CD4-positive, alpha-beta T cell treated with Interleukin-4 for 4 hours (primary cell): ENCODE measurements at regions not wholly inside any gene's neighbourhood (a gene's known extent, or its start where the extent isn't known, plus 50 kb on each side); places are given as distances from the start of the nearest gene placed in this dataset.
"Not testable (repeated sequence)": the region's sequence is repeated elsewhere in the genome, so short reads cannot be mapped to it uniquely, and the experiment has no call there.

Experiments used
- DNase-seq: peaks from one replicate; pipeline ENCODE4 v3.0.0-alpha.2; 2020

DNA sequence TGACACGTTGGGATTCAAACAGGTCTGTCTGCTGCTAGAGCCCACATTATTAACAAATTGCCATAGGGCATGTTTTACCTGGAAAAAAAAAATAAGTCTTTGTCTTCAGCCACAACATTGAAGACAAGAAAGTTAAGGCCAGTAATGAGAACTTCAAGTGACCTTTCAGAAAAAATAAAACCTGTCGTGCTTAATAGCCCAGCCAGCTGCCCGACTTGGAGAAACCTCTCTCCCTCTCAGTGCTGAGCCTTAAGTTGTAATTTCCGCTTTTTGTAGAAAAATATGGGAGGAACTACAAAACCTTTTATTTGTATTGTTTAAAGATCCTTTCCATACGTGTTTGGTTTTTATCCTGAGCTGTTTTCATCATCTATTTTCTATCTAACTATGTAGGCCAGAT, 454.3 kb upstream of the SLITRK6 start:
- DNase-seq = not testable (repeated sequence)

DNA sequence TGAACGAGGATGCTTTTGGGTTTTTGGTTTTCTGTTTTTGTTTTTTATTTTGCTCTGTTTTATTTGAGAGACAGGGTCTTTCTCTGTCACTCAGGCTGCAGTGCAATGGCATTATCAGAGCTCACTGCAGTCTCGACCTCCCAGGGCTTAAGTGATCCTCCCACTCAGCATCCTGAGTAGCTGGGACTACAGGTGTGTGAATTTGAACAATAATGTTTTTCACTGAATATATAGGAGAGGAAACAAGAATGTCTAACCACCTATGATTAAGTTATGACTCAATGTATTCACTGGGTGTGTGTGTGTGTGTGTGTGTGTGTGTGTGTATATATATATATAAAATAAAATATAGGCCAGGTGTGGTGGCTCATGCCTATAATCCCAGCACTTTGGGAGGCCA, 456.6 kb upstream of the SLITRK6 start:
- not testable (repeated sequence) for DNase-seq

DNA sequence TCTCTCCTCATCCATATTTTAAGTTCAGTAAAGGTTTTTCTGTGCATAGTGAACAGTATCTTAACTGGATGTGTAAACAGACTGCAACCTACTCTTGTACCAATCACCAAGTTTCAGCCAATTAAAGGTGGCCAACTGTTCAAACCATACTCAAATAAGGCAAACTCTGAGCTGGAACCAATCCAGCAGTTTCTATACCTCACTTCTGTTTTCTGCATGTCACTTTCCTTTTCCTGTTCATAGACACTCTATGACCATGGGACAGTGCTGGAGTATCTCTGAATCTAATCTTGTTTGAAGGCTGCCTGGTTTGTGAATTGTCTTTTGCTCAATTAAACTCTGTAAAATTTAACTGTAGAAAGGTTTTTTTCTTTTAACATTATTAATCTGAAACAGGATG, 470.3 kb upstream of the SLITRK6 start:
- no peak for DNase-seq

DNA sequence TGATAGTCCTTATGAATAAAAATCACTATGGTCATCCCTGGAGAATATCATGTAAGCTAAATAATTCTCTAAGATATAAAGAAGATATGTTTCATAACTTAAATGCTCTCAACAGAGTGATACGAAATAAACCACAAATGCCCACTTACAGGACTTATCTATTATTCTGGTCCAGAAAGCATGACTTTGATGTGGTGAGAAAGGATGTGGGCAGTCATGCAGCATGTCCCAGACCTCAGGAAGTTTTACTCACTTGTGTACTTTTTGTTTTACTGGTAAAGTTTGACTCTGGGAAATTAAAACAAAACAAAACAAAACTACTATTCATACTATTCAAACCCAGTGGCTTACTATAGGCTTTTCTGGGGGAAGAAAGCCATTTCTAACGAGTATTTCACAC, 483.2 kb upstream of the SLITRK6 start:
- no peak for DNase-seq

DNA sequence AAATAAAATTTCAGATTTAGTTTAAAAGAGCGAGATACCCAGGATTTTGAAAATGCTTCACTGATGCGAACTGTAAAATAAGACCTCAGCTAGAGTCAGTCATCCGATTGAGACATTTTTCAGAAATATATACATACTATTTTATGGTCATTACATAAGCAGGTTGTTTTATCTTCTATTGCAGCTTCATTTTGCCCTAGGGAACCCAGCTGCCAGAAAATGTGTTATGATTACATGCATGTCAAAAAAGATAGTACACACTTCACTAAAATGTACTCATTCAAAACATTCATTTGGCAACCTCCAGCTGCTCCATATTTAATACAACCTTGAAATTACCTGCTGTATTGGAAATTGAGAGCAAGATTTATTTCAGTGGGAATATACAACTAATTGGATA, 483.8 kb upstream of the SLITRK6 start:
- no peak for DNase-seq

DNA sequence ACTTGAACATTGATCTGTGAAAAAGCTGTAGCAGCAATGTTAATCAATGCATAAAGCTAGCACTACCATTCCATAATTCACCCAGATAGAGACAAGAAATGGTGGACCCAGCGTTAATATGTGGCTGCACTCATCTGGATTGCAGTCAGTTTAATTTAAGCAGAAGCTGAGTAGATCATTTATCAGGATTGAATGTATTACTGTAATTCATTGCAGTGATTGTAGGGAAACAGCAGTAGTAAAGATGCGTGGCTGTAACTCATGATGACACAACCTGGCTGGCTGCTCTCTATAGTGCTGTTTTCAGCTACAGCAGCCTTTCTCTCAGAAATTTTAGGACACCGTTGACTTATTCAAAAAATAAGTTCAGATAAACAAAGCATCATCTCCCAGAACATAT, 499.5 kb upstream of the SLITRK6 start:
- DNase-seq = no peak

DNA sequence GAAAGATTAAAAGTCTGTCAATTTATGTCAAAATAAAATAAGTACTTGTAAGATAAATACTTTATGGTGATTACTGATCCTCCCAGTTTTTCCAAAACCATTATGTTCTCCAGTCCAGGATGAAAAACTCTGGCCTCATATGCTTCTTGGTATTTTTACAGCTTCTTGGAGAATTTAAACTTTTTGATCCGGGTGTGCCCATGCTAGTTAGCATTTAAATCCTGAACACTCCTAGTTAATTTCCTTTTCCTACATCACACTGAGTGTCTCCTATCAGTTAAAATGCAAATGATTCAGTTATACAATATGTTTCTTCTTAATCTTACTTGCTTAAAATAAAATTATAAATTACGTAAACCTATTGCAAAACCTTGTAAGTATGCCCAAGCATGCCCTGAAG, 499.9 kb upstream of the SLITRK6 start:
- no peak for DNase-seq

DNA sequence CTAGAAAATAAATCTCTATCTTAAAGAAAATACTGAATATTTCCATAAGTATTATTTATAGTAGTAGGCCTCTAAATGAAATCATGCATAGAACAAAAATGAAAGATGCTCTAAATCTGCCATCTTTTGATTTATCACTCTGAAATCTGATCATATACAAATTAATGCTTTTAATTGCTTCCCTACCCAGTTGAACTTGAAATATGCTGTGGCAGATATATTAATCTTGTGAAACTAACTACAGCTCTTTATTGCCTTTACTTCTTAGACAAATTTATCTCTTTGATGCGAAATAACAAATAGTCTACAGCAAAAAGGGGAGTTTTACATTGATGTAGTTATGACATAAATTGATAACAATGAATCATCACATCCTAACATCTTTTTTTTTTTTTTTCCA, 510.7 kb upstream of the SLITRK6 start:
- DNase-seq = no peak

DNA sequence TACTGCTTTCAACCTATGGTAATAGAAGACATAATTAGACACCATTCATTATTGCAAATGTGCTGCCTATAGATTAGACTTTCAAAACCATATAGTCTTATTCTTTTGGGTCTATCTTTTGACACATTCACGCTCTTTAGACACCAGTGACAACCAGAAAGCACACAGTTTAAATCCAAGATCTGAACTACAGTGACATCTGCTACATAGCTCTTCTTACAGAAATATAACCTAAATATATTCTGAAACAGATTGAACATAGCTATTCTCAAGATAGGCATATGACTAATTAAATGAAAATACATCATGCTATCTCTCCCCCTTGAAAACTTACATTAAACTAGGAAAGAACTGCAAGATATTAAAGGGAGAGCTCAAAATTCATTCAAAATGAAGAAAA, 514.2 kb upstream of the SLITRK6 start:
- no peak for DNase-seq

DNA sequence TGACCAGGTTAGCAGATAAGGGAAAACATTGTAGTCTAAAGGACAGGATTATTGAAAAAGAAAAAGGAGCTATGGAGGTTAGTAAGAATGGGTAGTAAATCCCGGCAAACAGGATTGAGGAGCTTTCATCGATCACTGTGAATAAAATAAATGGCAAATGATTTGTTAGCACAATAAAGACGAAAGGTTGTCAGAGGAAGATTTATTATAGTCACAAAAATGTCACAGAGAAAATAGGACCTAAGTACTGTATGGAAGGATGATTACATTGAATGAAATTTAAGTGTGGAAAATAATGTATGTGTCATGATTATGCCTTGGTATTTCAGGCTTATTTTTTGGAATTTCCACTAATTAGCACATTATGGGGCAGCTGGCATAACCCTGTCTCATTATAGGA, 519.2 kb upstream of the SLITRK6 start:
- DNase-seq = no peak

DNA sequence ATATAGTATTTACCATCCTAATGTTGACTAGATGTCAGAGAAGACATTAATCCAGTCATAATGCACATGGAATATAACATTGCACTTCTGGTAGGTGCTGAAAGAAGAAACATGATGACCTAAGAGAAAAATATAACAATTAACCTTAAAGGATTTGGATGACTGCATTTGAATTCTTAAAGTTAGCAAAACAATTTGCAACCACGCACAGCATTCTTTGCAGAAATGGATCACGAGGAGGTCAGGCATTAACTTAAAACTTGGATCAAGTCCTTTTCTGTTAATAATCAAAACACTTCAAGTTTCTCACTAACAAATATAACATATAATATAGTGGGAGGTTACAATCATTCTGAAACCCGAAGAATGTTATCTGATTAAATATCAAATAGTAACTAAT, 525.0 kb upstream of the SLITRK6 start:
- DNase-seq = no peak

DNA sequence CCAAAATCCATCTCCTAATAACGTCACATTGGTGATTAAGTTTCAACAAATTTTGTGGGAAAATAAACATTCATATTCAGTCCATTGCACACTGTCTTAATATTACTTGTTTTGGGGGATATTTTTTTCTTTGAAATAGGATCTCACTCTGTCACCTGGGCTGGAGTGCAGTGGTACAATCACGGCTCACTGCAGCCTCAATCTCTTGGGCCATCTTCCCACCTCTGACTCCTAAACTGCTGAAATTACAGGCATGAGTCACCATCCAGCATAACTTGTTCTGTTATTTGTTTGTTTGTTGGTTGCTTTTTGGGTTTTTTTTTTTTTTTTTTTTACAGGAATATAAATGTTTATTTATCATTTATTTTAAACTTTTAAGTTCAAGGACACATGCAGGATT, 556.1 kb upstream of the SLITRK6 start:
- DNase-seq = no peak

DNA sequence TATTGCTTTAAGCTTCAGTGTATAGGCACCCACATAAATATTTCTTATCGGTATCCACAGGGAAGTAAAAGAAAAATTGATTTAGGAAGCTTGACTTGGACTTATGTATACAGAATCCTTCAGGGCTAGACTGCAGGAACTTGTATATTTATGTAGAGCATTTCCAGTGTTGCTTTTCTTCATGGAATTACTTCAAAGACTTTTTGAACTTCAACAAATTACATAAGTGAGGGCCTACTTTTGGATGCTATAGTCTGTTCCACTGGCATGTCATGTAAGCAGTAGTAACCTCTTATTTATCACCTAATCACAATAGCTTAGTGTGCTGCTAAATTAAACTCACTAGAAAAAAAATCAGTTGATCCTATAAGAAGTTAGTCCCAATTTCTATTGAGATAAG, 557.9 kb upstream of the SLITRK6 start:
- DNase-seq = no peak

DNA sequence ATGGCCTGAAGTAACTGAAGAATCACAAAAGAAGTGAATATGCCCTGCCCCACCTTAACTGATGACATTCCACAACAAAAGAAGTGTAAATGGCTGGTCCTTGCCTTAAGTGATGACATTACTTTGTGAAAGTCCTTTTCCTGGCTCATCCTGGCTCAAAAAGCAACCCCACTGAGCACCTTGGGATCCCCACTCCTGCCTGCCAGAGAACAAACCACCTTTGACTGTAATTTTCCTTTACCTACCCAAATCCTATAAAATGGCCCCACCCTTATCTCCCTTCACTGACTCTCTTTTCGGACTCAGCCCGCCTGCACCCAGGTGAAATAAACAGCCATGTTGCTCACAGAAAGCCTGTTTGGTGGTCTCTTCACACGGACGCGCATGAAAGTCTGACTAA, 564.5 kb upstream of the SLITRK6 start:
- DNase-seq = not testable (repeated sequence)

DNA sequence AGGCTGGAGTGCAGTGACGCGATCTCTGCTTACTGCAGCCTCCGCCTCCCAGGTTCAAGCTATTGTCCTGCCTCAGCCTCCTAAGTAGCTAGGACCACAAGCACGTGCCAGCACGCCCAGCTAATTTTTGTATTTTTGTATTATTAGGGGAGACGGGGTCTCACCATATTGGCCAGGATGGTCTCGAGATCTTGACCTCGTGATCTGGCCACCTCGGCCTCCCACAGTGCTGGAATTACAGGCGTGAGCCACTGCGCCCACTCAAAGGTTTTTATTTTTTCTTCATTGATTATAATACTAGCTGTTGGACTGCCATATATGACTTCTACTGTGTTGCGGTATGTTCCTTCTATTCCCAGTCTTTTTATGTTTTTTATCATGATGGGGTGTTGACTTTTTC, 569.7 kb upstream of the SLITRK6 start:
- no peak for DNase-seq

DNA sequence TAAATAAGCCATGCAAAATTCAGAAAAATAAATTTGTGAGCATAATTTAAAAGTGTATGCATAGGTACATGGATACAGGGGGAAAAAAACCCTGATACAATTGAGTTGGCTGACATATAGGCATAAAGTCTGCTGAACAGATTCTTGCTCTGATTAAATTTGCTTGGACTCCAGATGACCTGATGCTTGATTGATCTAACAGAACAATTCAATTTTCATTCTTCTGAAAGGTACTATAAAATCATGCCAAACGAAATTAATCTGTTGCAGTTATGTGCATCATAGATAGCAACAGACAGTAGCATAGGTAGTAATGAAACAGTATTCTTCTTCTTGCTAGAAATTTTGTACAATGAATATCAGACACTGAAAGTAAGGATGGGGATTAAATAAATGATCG, 578.2 kb upstream of the SLITRK6 start:
- no peak for DNase-seq

DNA sequence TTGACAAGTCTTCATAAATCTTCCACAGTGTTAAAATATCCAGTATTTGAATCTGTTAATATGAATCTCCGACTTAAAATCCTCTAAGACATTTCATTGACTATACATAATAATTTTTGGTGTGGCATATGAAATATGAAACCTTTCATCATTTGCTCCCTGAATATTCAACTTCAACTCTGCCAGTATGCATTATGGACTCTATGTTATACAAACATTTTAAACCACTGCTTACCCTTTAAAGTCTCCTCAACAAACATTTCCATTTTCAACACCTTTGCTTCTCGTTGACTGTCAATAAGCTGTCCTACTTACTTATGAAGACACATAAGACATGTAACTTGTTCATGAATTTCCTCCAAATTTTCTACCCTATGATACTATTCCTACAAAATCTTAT, 579.4 kb upstream of the SLITRK6 start:
- no peak for DNase-seq

DNA sequence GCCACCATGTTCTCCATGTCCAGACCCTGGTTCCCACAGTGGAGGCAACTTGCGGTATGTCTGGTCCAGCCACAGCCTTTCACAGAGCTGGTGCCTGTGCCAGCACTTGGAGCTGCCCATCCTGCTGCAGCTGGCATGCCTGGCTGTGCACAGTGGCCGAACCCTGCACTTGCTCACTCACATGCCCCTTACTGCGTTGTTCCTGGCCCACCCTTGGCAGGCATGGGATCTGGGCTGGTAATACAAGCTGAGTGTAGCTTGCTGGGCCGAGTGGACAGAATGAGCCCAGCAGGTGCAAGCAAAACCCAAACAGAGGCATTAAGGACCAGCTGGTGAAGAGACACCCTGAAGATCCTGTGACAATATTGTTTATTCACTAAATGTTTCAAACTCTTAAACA, 583.9 kb upstream of the SLITRK6 start:
- no peak for DNase-seq

DNA sequence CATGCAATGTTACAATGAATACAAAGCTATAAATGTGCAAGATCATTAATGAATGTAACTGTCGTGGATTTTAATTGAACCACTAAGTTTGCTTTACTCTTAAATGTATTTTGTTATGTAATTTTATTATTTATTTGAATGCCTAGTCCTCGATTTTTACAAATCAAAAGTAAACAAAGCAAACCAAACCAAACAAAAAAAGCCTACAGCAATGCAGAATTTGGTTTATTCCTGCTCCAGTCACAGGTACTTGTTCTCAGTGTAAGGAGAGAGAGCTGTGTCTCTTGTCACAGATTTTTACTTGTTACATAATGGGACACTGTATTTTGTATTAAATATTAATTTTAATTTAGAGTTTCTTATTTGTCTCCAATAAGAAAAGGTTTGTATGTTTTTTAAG, 584.3 kb upstream of the SLITRK6 start:
- DNase-seq = no peak

DNA sequence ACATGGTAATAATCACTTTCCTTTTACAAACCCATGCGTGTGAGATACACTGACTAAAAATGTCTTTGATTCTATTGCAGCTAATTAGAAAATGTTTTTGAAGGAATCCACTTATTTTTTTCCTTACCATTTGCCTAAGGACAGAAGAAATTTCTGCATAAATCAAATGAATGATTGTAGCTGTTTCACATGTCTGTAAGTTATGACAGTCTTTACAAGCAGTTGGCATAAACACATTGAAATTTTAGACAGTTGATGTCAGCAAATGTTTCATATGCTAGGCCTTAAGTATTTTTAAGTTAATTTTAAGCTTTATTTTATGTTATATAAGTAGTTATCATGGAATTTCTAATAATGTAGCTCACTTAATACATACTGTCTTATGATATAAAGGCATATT, 598.4 kb upstream of the SLITRK6 start:
- no peak for DNase-seq

DNA sequence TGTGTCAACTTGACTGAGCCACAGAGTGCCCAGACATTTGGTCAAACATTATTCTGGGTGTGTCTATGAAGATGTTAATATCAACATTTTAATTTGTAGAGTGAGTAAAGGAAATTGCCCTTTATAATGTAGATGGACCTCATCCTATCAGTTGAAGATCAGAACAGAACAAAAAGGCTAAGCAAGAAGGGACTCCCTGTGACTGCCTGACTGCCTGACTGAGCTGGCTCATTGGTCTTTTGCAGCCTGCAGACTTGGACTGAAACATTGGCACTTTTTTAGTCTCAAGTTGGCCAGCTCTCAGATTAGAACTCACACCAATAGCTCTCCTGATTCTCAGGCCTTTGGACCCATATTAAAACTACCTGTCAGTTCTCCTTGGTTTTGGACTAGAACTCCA, 600.4 kb upstream of the SLITRK6 start:
- no peak for DNase-seq

DNA sequence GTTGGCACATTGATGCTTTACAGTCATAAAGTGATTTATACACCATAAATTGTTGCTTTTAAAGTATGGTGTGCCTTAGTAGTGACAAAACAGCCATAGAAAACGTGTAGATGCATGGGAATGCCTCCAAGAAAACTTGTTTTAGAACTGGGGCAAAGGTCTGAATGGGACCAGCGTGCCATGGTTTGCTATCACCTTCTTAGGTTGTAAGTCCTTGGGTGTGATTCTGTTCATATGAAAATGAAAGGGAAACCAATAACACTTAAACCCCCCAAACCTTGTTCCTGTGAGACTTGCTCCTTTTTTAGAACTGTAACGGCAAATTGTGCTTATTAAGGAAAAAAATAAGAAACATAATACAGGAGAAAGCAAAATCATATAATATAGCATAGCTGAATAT, 603.3 kb upstream of the SLITRK6 start:
- no peak for DNase-seq

DNA sequence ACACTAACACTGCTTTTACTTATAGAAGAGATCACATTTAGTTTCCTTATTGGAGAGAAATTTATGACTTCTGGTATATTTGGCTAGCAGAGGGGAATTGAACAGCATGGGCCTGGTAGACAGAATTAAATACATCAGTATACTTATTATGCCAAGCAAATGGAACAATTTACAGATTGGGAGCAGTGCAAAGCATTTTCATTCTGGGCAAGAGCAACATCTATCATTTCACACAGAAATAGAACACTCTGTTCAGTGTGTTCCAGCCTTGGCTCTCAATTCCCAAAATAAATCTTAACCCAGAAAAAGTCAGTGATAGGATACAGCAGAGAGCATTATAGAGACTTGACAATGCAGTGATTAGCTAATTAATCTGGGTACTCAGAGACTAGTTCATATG, 604.0 kb upstream of the SLITRK6 start:
- DNase-seq = no peak

DNA sequence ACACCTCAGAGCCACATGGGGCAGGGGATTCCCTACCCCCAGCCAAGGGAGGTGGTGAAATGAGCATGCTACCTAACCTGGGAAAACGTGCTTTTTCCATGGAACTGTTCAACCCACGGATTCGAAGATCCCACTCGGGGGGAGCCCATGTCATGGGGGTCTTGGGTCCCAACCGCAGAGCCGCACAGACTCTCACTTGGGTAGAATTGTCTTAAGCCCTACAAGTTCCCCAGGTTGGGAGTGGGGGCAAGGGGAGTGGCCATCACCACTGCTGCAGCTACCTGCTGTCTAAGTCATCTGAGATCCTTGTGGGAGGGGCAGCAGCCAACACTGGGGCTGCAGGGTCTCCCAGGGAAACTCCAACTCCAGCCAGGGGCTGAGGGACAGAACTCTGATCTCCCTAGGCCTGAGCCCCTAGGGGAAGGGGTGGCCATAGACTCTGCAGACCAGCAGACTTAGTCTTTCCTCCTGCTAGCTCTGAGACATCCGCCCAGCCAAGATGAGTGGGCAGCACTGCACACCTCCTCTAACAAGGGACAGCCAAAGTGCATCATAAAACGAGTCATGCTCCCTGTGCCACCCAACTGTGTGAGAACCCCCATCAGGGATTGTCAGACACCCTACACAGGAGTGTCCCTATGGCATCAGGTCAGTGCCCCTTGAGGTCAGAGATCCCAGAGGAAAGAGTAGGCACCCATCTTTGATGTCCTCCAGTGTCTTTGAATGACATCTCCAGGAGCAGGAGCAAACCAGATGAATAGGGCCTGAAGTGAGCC, 610.4 kb upstream of the SLITRK6 start:
- no peak for DNase-seq

DNA sequence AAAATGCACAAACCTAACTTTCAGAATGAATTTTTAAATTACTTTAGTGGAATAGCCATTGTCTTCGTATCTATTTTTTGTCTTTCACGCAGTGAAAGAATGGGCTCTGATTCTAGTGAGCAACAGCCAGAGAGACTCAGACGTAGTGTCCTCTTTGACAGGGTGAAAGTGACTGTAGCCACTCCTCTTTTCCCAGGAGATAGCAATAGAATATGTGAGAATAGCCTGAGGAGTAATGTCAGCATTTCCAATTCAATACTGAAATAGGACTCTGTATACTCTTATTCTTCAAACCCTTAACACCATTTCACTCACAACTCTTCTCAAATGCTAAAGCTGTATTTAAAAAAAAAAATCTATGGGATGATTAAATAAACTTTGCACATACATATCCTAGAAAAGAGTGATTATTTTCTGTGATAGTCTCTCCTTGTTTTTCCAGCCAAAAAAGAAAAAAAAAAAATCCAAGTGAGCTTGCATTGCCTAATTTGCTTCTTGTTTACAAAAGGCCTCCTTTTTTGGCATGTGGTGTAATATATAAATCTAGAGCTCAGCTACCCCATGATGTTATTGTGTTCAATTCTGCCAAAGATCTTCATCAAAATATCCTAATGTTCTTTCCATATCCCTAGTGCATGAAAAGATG, 626.1 kb upstream of the SLITRK6 start:
- DNase-seq = no peak
